ENCODE measurements at regions not wholly inside any gene's neighbourhood (a gene's known extent, or its start where the extent isn't known, plus 50 kb on each side); places are given as distances from the start of the nearest gene placed in this dataset.

DNA sequence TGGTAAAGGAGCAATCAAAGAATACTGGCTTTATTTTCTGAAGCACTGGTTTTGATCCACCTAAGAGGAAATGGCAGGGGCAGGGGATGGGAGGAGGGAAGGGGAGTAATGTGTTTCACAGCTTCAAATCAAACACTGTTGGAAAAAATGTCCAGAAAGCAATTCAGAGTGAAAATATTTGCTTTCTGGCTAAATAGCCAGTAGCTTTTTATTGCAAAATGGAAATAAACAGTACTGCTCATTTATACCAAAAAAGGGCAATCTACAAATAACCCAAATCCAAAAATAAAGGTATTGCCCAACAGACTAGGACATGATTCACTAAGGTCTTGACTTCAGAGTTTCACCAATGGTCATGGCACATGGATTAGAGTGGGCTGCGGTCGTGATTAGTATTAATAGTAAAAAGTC, 279.3 kb upstream of the THBS1 start:
- no peak for TF ChIP-seq POLR2A (IDR thresholded peaks at IDR 0.05)
- TF ChIP-seq, protein P1, sequence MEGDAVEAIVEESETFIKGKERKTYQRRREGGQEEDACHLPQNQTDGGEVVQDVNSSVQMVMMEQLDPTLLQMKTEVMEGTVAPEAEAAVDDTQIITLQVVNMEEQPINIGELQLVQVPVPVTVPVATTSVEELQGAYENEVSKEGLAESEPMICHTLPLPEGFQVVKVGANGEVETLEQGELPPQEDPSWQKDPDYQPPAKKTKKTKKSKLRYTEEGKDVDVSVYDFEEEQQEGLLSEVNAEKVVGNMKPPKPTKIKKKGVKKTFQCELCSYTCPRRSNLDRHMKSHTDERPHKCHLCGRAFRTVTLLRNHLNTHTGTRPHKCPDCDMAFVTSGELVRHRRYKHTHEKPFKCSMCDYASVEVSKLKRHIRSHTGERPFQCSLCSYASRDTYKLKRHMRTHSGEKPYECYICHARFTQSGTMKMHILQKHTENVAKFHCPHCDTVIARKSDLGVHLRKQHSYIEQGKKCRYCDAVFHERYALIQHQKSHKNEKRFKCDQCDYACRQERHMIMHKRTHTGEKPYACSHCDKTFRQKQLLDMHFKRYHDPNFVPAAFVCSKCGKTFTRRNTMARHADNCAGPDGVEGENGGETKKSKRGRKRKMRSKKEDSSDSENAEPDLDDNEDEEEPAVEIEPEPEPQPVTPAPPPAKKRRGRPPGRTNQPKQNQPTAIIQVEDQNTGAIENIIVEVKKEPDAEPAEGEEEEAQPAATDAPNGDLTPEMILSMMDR (IDR thresholded peaks at IDR 0.05), result no peak
- TF ChIP-seq POLR2AphosphoS5 (IDR thresholded peaks at IDR 0.05; ENCODE audit: insufficient read depth in 1 of 2, low read depth in 1 of 2), result peak in 1 of 2 donors; percentile 67

Measured in vagina (tissue), 2 donors.